Suprapubic skin (tissue), 3 donors: ENCODE measurements at regions not wholly inside any gene's neighbourhood (a gene's known extent, or its start where the extent isn't known, plus 50 kb on each side); places are given as distances from the start of the nearest gene placed in this dataset.

Experiments used
- CTCF ChIP-seq, 2 donors: fragments of 200-600 bp in 1 of 2; fragments of 450-650 bp in 1 of 2; sonication (generic) in 1 of 2; IDR thresholded peaks; one replicate each; pipeline ENCODE4 v1.5.1; 2016 to 2019; ENCODE audit warnings: antibody characterized with exemption in 2 of 2, mild to moderate bottlenecking in 1 of 2, moderate library complexity in 1 of 2
- POLR2AphosphoS5 ChIP-seq, 3 donors: sonication (generic); formaldehyde crosslinking; IDR thresholded peaks; one replicate each; pipeline ENCODE4 v1.6.1; 2017; ENCODE audit warnings: antibody characterized with exemption in 3 of 3

DNA sequence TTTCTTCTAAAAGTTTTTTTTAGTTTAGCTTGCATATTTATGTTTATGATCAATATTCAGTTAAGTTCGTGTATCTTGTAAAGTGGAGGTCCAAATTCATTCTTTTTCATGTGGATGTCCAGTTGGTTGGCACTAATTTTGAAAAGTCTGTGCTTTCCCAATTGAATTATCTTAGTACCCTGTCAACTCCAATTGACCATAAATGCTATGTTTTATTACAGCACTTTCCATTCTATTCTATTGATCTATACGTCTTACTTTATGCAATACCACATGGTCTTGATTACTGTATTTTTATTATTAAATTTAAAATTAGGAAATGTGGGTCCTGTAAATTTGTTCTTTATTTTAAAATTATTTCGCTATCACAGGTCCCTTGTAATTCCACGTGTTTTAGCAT, 837.6 kb upstream of the SLC10A2 start:
- no peak for TF ChIP-seq POLR2AphosphoS5 (IDR thresholded peaks at IDR 0.05)
- TF ChIP-seq CTCF (IDR thresholded peaks at IDR 0.05): no peak
